HCT116 (cell line): ENCODE measurements at regions not wholly inside any gene's neighbourhood (a gene's known extent, or its start where the extent isn't known, plus 50 kb on each side); places are given as distances from the start of the nearest gene placed in this dataset.

Experiments
- ATAC-seq: fragments of 200-7000 bp; cut with Tn5 transposase; 2 replicates; pipeline ENCODE4 v1.9.1; 2020; ENCODE audit warnings: mild to moderate bottlenecking, moderate library complexity
- BruUV-seq: library from RNA; stranded (reverse); fragments of 400-500 nt; replicated peaks from 2 replicates; lab custom pipeline; 2021; lab: Mats Ljungman, UMichigan
- CTCF ChIA-PET: fragments of 300-600 bp; sonication (Branson Sonifier 250); formaldehyde crosslinking; loops from one replicate; lab custom pipeline; 2021; ENCODE audit warnings: antibody characterized with exemption; lab: Charles Lee
- POLR2A ChIA-PET: fragments of 300-600, 350-600 bp; sonication (Branson Sonifier 250); formaldehyde crosslinking; loops from one replicate; lab custom pipeline; 2021; ENCODE audit warnings: antibody characterized with exemption; lab: Charles Lee
- RAD21 ChIA-PET, 2 experiments: fragments of 300-600 bp; sonication (Branson Sonifier 250); formaldehyde crosslinking; loops; one replicate each; lab custom pipeline; 2023; ENCODE audit warnings: low total read pairs in 2 of 2; ENCODE audit not compliant: uncharacterized antibody in 2 of 2, unreplicated experiment in 2 of 2, low non-redundant PET in 1 of 2; lab: Charles Lee
- DNase-seq: peaks from one replicate; pipeline ENCODE4 v3.0.0-alpha.2; 2010; ENCODE audit warnings: low read depth, low spot score
- H2AFZ ChIP-seq: fragments of 200-600 bp; shearing (Covaris generic), sonication (generic); 2 replicates; pipeline ENCODE4 v1.6.1; 2017; ENCODE audit warnings: low read depth, mixed run types, mixed read lengths, antibody characterized with exemption, low read length; ENCODE audit not compliant: poor library complexity, severe bottlenecking
- H3K27ac ChIP-seq: 2 replicates; pipeline ENCODE4 v1.5.1; 2012; ENCODE audit warnings: low read depth, low read length
- H3K27me3 ChIP-seq: fragments of 200-600 bp; sonication (generic); 2 replicates; pipeline ENCODE4 v1.6.1; 2016; ENCODE audit warnings: mixed run types, low read length, mixed read lengths; ENCODE audit not compliant: insufficient read depth
- H3K36me3 ChIP-seq, 2 experiments: fragments of 200-500 bp in 1 of 2; fragments of 200-600 bp in 1 of 2; sonication (Bioruptor generic) in 1 of 2; sonication (generic) in 1 of 2; 2 replicates each; pipeline versions ENCODE4 v1.5.1 to v1.6.1; 2014 to 2016; ENCODE audit warnings: low read length in 2 of 2, inconsistent platforms in 1 of 2, mixed read lengths in 1 of 2, mixed run types in 1 of 2; ENCODE audit not compliant: insufficient read depth in 2 of 2, control insufficient read depth in 1 of 2
- H3K4me1 ChIP-seq, 2 experiments: fragments of 200-600 bp in 1 of 2; sonication (generic) in 1 of 2; 2 replicates each; pipeline versions ENCODE4 v1.5.1 to v1.6.1; 2012 to 2017; ENCODE audit warnings: low read length in 2 of 2, inconsistent platforms in 1 of 2, mild to moderate bottlenecking in 1 of 2, mixed read lengths in 1 of 2, mixed run types in 1 of 2, moderate library complexity in 1 of 2; ENCODE audit not compliant: insufficient read depth in 2 of 2, control insufficient read depth in 1 of 2
- H3K4me2 ChIP-seq: fragments of 200-600 bp; sonication (generic); 2 replicates; pipeline ENCODE4 v1.6.1; 2017; ENCODE audit warnings: mixed run types, low read length, mixed read lengths
- H3K4me3 ChIP-seq, 2 experiments: fragments of 200-600 bp in 1 of 2; sonication (generic) in 1 of 2; replicated peaks in 1 of 2; 2 replicates each; pipeline ENCODE4 v1.5.1; 2011 to 2016; ENCODE audit warnings: low read length in 2 of 2, control low read depth in 1 of 2, low read depth in 1 of 2, mild to moderate bottlenecking in 1 of 2, mixed read lengths in 1 of 2, mixed run types in 1 of 2
- H3K79me2 ChIP-seq: fragments of 200-600 bp; sonication (generic); 2 replicates; pipeline ENCODE4 v1.6.1; 2017; ENCODE audit warnings: mild to moderate bottlenecking, mixed run types, low read length, moderate library complexity, mixed read lengths; ENCODE audit not compliant: insufficient read depth
- H3K9ac ChIP-seq: fragments of 200-600 bp; sonication (generic); 2 replicates; pipeline ENCODE4 v1.6.1; 2016; ENCODE audit warnings: low read length, mixed read lengths
- H3K9me2 ChIP-seq: fragments of 200-600 bp; sonication (generic), shearing (Covaris generic); 2 replicates; pipeline ENCODE4 v1.6.1; 2017; ENCODE audit warnings: mixed run types, mild to moderate bottlenecking, moderate library complexity; ENCODE audit not compliant: insufficient read depth
- H3K9me3 ChIP-seq, 2 experiments: fragments of 200-500 bp in 1 of 2; fragments of 200-600 bp in 1 of 2; sonication (Bioruptor generic) in 1 of 2; sonication (generic) in 1 of 2; 2 replicates each; pipeline ENCODE4 v1.6.1; 2014 to 2017; ENCODE audit warnings: low read length in 2 of 2, mixed read lengths in 2 of 2, inconsistent platforms in 1 of 2, low read depth in 1 of 2, mild to moderate bottlenecking in 1 of 2, mixed run types in 1 of 2, moderate library complexity in 1 of 2; ENCODE audit not compliant: control insufficient read depth in 1 of 2, insufficient read depth in 1 of 2
- H4K20me1 ChIP-seq: fragments of 200-600 bp; sonication (generic), shearing (Covaris generic); 2 replicates; pipeline ENCODE4 v1.6.1; 2017; ENCODE audit warnings: mixed run types, mild to moderate bottlenecking, moderate library complexity; ENCODE audit not compliant: insufficient read depth
- CBX3 ChIP-seq: IDR thresholded peaks from 2 replicates; pipeline ENCODE4 v1.6.1; 2012; ENCODE audit warnings: low read depth
- CEBPB ChIP-seq: IDR thresholded peaks from 2 replicates; pipeline ENCODE4 v1.6.1; 2012; ENCODE audit warnings: low read depth
- ELF1 ChIP-seq: IDR thresholded peaks from 2 replicates; pipeline ENCODE4 v1.6.1; 2012; ENCODE audit warnings: low read depth, borderline replicate concordance
- EZH2 ChIP-seq: fragments of 200-600 bp; sonication (generic); IDR thresholded peaks from 2 replicates; pipeline ENCODE4 v1.6.1; 2017; ENCODE audit warnings: antibody characterized with exemption, mixed run types
- EZH2phosphoT487 ChIP-seq: fragments of 200-600 bp; IDR thresholded peaks from 2 replicates; pipeline ENCODE4 v1.6.1; 2018; ENCODE audit warnings: antibody characterized with exemption, borderline replicate concordance
- JUND ChIP-seq: IDR thresholded peaks from 2 replicates; pipeline ENCODE4 v1.6.1; 2012
- SIN3A ChIP-seq: IDR thresholded peaks from 2 replicates; pipeline ENCODE4 v1.6.1; 2012; ENCODE audit warnings: low read depth
- SP1 ChIP-seq: IDR thresholded peaks from 2 replicates; pipeline ENCODE4 v1.6.1; 2012; ENCODE audit warnings: low read depth
- SRF ChIP-seq: IDR thresholded peaks from 2 replicates; pipeline ENCODE4 v1.6.1; 2012; ENCODE audit warnings: low read depth
- ZFX ChIP-seq: fragments of 450-650 bp; IDR thresholded peaks from 2 replicates; pipeline ENCODE4 v1.6.1; 2017
- ZNF274 ChIP-seq: fragments of 200-500 bp; sonication (Bioruptor generic); IDR thresholded peaks from 2 replicates; pipeline ENCODE4 v1.6.1; 2014; ENCODE audit warnings: mild to moderate bottlenecking, low read depth, low read length, inconsistent platforms
- intact Hi-C: fragments of 100-400 bp; cut with micrococcal nuclease; formaldehyde crosslinking; loops from 2 replicates; pipeline ENCODE4 v1.10.0; 2022
- TF ChIP-seq, protein P1 (sequence below): IDR thresholded peaks from 2 replicates; pipeline ENCODE4 v1.6.1; 2012
- TF ChIP-seq, protein P2 (sequence below): IDR thresholded peaks from 2 replicates; pipeline ENCODE4 v1.6.1; 2012; ENCODE audit warnings: low read depth
- TF ChIP-seq, protein P3 (sequence below): IDR thresholded peaks from 2 replicates; pipeline ENCODE4 v1.6.1; 2012

DNA sequence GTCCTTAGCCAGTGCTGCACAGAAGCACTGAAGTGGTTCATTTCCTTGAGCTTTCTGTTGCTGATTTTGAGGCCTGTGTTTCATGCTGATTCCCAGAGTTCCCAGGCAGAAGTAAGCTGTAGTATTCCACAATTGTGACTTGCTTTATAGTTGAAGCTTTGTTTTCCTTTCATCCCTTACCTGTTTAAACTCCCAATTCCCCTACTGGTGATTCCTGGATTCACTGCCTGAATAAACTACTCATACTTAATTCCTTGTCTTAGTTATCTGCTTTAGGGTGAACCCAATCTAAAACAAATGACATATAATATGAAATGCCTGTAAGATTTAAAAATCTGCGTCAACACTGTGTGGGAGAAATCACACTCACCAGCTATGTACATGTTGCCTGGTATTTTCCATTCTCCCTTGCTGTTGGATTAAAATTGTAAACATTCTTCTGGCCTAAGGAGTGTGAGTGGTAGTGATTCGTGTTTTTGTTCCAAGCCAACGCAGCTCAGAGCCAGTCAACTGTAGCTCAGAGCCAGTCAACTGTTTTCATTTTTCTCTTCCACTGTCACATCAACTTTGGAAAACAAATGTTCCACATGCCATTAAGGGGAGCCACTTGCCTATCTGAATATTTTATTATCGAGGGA is 879.4 kb downstream of the MRPL39 start:
- intact Hi-C loops: no loop called here
- TF ChIP-seq SP1 (no peak), SIN3A (no peak), ELF1 (no peak), EZH2phosphoT487 (no peak), ZFX (no peak)
- TF ChIP-seq, protein P1, sequence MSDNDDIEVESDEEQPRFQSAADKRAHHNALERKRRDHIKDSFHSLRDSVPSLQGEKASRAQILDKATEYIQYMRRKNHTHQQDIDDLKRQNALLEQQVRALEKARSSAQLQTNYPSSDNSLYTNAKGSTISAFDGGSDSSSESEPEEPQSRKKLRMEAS: no peak
- ATAC-seq (no peak), DNase-seq (no peak)
- no peak overlapping the region for H3K4me3 ChIP-seq
- H3K27me3 ChIP-seq: no peaks in the 10 kb centered on the region
- BruUV-seq: no TSS peak
- no peaks in the 10 kb centered on the region for H3K36me3 ChIP-seq
- CTCF ChIA-PET: no interaction called here
- POLR2A ChIA-PET: no interaction called here
- H3K9me2 ChIP-seq: no peaks in the 10 kb centered on the region
- no peaks in the 10 kb centered on the region for H4K20me1 ChIP-seq
- no peaks in the 10 kb centered on the region for H3K4me1 ChIP-seq
- no peak overlapping the region for H3K27ac ChIP-seq
- H3K9me3 ChIP-seq: peaks cover 19 to 27% of the 10 kb centered on the region in 2 experiments; a peak in 3 of 4 replicates
- RAD21 ChIA-PET: no interaction called here
- H3K79me2 ChIP-seq: no peaks in the 10 kb centered on the region
- H2AFZ ChIP-seq: no peak overlapping the region
- no peak overlapping the region for H3K9ac ChIP-seq
- no peak overlapping the region for H3K4me2 ChIP-seq

DNA sequence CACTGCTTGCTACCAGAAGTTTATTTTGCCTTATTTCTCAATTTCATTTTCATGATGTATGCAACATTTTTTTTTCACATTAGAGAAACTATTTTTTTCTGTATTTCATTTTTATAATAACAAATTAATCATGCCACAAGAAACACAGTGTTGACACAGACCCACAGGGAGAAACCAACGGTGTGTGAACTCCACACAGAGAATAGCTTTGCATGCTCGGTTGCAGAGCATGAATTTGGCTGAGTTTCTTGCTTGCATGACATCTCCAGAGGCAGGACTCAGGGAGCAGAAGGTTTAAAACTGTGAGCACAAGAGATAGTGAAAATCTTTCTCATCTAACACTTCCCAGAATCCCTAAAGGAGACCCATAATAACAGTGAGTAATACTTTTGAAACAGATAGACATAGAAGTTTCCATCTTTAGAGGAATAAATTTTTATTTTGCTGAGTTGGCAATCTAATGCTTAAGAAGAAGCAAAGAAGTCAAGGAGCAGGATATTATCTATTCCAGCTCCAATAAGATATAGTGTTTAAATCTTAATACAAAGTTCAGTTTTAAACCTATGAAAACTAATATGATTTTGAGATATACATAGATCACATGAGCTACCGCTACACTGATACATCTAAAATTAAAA is 890.9 kb downstream of the MRPL39 start:
- Histone ChIP-seq H3K79me2 (no peaks in the 10 kb centered on the region), H2AFZ (no peak overlapping the region), H3K9me2 (no peaks in the 10 kb centered on the region), H3K4me3 (no peak overlapping the region), H3K9ac (no peak overlapping the region), H3K9me3 (peaks cover 34 to 35% of the 10 kb centered on the region in 2 experiments), H3K27me3 (no peaks in the 10 kb centered on the region), H3K4me1 (no peaks in the 10 kb centered on the region), H3K4me2 (no peak overlapping the region), H3K27ac (no peak overlapping the region), H3K36me3 (no peaks in the 10 kb centered on the region), H4K20me1 (no peaks in the 10 kb centered on the region)
- TF ChIP-seq EZH2: no peak
- TF ChIP-seq SRF: no peak
- TF ChIP-seq, protein P2, sequence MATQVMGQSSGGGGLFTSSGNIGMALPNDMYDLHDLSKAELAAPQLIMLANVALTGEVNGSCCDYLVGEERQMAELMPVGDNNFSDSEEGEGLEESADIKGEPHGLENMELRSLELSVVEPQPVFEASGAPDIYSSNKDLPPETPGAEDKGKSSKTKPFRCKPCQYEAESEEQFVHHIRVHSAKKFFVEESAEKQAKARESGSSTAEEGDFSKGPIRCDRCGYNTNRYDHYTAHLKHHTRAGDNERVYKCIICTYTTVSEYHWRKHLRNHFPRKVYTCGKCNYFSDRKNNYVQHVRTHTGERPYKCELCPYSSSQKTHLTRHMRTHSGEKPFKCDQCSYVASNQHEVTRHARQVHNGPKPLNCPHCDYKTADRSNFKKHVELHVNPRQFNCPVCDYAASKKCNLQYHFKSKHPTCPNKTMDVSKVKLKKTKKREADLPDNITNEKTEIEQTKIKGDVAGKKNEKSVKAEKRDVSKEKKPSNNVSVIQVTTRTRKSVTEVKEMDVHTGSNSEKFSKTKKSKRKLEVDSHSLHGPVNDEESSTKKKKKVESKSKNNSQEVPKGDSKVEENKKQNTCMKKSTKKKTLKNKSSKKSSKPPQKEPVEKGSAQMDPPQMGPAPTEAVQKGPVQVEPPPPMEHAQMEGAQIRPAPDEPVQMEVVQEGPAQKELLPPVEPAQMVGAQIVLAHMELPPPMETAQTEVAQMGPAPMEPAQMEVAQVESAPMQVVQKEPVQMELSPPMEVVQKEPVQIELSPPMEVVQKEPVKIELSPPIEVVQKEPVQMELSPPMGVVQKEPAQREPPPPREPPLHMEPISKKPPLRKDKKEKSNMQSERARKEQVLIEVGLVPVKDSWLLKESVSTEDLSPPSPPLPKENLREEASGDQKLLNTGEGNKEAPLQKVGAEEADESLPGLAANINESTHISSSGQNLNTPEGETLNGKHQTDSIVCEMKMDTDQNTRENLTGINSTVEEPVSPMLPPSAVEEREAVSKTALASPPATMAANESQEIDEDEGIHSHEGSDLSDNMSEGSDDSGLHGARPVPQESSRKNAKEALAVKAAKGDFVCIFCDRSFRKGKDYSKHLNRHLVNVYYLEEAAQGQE: no peak
- no peak for TF ChIP-seq ZNF274
- no peak for TF ChIP-seq CEBPB
- TF ChIP-seq CBX3: no peak
- TF ChIP-seq, protein P1: no peak
- no peak for TF ChIP-seq SIN3A
- TF ChIP-seq EZH2phosphoT487: no peak
- no peak for TF ChIP-seq JUND
- TF ChIP-seq ZFX: no peak
- TF ChIP-seq, protein P3, sequence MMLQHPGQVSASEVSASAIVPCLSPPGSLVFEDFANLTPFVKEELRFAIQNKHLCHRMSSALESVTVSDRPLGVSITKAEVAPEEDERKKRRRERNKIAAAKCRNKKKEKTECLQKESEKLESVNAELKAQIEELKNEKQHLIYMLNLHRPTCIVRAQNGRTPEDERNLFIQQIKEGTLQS: no peak
- TF ChIP-seq SP1: no peak
- DNase-seq (no peak), ATAC-seq (no peak)
- ChIA-PET RAD21 (no interaction called here), CTCF (no interaction called here), POLR2A (no interaction called here)
- no TSS peak for BruUV-seq
- intact Hi-C loops: no loop called here
